WTC11 (cell line): ENCODE measurements at regions not wholly inside any gene's neighbourhood (a gene's known extent, or its start where the extent isn't known, plus 50 kb on each side); places are given as distances from the start of the nearest gene placed in this dataset.

Experiments
- ATF2 ChIP-seq: sonication (generic); formaldehyde crosslinking; IDR thresholded peaks from 2 replicates; pipeline ENCODE4 v1.8.1; 2022; ENCODE audit warnings: low read depth, missing genetic modification reagents, borderline replicate concordance
- JUN ChIP-seq: sonication (generic); formaldehyde crosslinking; IDR thresholded peaks from 2 replicates; pipeline ENCODE4 v1.8.0; 2023; ENCODE audit warnings: mild to moderate bottlenecking, missing genetic modification reagents
- NFYB ChIP-seq: sonication (generic); formaldehyde crosslinking; conservative IDR thresholded peaks from 2 replicates; pipeline ENCODE4 v1.8.0; 2022; ENCODE audit warnings: low read depth, missing genetic modification reagents
- NR1H2 ChIP-seq: sonication (generic); formaldehyde crosslinking; IDR thresholded peaks from 2 replicates; pipeline ENCODE4 v1.9.0; 2021; ENCODE audit warnings: mild to moderate bottlenecking, moderate library complexity, missing genetic modification reagents
- PREB ChIP-seq: sonication (generic); formaldehyde crosslinking; IDR thresholded peaks from 2 replicates; pipeline ENCODE4 v1.8.1; 2022; ENCODE audit warnings: mild to moderate bottlenecking, missing genetic modification reagents, moderate library complexity, borderline replicate concordance
- ZNF232 ChIP-seq: sonication (generic); formaldehyde crosslinking; IDR thresholded peaks from 2 replicates; pipeline ENCODE4 v1.8.0; 2022; ENCODE audit warnings: mild to moderate bottlenecking, missing genetic modification reagents
- ZNF416 ChIP-seq: fragments of 250-450 bp; sonication (Bioruptor Pico); IDR thresholded peaks from 2 replicates; pipeline ENCODE4 v1.9.0; 2021; ENCODE audit warnings: mild to moderate bottlenecking, inconsistent platforms
- TF ChIP-seq, protein P1 (sequence below): fragments of 200-600 bp; IDR thresholded peaks from 2 replicates; pipeline ENCODE4 v1.8.0; 2022; ENCODE audit warnings: antibody characterized with exemption

DNA sequence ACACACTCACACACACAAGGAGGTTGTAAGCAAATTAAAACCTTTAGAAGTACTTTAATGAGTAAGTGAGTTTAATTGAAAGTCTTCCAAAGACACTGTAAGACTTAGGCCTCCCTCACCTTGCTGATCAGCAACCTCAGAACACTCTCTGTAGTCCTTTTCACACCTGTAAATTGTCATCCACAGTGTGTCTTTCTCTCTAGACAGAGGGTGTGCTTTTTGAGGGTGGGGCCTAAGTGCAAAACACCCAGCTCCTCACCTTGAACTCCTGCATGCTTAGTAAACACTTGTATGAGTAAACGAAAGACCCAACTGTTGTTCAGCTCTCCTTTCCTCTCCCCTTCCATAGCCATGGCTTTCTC lies 183.2 kb upstream of the IL12A start:
- TF ChIP-seq, protein P1, sequence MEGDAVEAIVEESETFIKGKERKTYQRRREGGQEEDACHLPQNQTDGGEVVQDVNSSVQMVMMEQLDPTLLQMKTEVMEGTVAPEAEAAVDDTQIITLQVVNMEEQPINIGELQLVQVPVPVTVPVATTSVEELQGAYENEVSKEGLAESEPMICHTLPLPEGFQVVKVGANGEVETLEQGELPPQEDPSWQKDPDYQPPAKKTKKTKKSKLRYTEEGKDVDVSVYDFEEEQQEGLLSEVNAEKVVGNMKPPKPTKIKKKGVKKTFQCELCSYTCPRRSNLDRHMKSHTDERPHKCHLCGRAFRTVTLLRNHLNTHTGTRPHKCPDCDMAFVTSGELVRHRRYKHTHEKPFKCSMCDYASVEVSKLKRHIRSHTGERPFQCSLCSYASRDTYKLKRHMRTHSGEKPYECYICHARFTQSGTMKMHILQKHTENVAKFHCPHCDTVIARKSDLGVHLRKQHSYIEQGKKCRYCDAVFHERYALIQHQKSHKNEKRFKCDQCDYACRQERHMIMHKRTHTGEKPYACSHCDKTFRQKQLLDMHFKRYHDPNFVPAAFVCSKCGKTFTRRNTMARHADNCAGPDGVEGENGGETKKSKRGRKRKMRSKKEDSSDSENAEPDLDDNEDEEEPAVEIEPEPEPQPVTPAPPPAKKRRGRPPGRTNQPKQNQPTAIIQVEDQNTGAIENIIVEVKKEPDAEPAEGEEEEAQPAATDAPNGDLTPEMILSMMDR, result no peak
- no peak for TF ChIP-seq ZNF416 (CRISPR knock-in tag)
- no peak for TF ChIP-seq NR1H2 (CRISPR knock-in tag)
- no peak for TF ChIP-seq ZNF232 (CRISPR knock-in tag)
- TF ChIP-seq JUN (CRISPR knock-in tag), result no peak
- no peak for TF ChIP-seq ATF2 (CRISPR knock-in tag)
- TF ChIP-seq NFYB, result no peak
- no peak for TF ChIP-seq PREB (CRISPR knock-in tag)
